Uterus (tissue), 2 donors: ENCODE measurements at regions not wholly inside any gene's neighbourhood (a gene's known extent, or its start where the extent isn't known, plus 50 kb on each side); places are given as distances from the start of the nearest gene placed in this dataset.

Experiments used
- CTCF ChIP-seq, 4 experiments: fragments of 200-600 bp in 2 of 4; fragments of 450-650 bp in 2 of 4; sonication (generic) in 2 of 4; IDR thresholded peaks; one replicate each; pipeline ENCODE4 v1.5.1; 2016 to 2019; ENCODE audit warnings: antibody characterized with exemption in 4 of 4, mild to moderate bottlenecking in 2 of 4, moderate library complexity in 1 of 4
- POLR2A ChIP-seq, 2 donors: fragments of 450-650 bp; IDR thresholded peaks; one replicate each; pipeline ENCODE4 v1.6.1; 2016; ENCODE audit warnings: antibody characterized with exemption in 2 of 2, mild to moderate bottlenecking in 1 of 2, moderate library complexity in 1 of 2

GRCh38 chr3:154034797-154035330, 86.3 kb upstream of the ARHGEF26 start:
- TF ChIP-seq POLR2A (IDR thresholded peaks at IDR 0.05) = no peak
- TF ChIP-seq CTCF (IDR thresholded peaks at IDR 0.05) = no peak
